ENCODE measurements at regions not wholly inside any gene's neighbourhood (a gene's known extent, or its start where the extent isn't known, plus 50 kb on each side); places are given as distances from the start of the nearest gene placed in this dataset.

DNA sequence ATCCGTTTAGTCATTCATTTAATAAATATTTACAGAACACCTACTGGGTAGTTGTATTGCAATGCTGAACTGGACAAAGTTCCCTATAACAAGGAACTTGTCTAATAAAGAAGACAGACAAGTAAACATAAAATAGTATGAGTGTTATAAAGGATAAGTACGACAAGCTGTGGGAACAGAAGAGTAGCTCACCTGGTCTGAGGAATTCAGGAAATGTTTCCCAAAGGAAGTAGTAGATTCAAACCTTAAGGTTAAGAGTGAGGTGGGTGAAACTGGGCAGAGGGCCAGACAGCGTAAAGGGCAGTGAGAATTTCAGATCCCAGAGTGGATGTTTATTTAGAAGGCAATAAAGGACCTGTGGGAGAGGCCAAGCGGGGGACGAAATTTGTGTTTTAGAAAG lies 72.3 kb upstream of the CD2AP start:
- TF ChIP-seq MAX (IDR thresholded peaks at IDR 0.05) (no peak), EGR1 (IDR thresholded peaks at IDR 0.05) (no peak), CREB1 (IDR thresholded peaks at IDR 0.05; ENCODE audit: low read depth) (no peak), TEAD4 (IDR thresholded peaks at IDR 0.05) (no peak), ZBTB7A (IDR thresholded peaks at IDR 0.05; ENCODE audit: low read depth) (no peak), EP300 (IDR thresholded peaks at IDR 0.05; ENCODE audit: borderline replicate concordance) (no peak), TAF1 (IDR thresholded peaks at IDR 0.05; ENCODE audit: low read depth) (no peak), RAD21 (IDR thresholded peaks at IDR 0.05; ENCODE audit: low read depth) (no peak), YY1 (IDR thresholded peaks at IDR 0.05; ENCODE audit: low read depth) (no peak), NFIC (IDR thresholded peaks at IDR 0.05) (no peak), CEBPB (IDR thresholded peaks at IDR 0.05) (no peak)
- TF ChIP-seq, protein P1, sequence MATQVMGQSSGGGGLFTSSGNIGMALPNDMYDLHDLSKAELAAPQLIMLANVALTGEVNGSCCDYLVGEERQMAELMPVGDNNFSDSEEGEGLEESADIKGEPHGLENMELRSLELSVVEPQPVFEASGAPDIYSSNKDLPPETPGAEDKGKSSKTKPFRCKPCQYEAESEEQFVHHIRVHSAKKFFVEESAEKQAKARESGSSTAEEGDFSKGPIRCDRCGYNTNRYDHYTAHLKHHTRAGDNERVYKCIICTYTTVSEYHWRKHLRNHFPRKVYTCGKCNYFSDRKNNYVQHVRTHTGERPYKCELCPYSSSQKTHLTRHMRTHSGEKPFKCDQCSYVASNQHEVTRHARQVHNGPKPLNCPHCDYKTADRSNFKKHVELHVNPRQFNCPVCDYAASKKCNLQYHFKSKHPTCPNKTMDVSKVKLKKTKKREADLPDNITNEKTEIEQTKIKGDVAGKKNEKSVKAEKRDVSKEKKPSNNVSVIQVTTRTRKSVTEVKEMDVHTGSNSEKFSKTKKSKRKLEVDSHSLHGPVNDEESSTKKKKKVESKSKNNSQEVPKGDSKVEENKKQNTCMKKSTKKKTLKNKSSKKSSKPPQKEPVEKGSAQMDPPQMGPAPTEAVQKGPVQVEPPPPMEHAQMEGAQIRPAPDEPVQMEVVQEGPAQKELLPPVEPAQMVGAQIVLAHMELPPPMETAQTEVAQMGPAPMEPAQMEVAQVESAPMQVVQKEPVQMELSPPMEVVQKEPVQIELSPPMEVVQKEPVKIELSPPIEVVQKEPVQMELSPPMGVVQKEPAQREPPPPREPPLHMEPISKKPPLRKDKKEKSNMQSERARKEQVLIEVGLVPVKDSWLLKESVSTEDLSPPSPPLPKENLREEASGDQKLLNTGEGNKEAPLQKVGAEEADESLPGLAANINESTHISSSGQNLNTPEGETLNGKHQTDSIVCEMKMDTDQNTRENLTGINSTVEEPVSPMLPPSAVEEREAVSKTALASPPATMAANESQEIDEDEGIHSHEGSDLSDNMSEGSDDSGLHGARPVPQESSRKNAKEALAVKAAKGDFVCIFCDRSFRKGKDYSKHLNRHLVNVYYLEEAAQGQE (IDR thresholded peaks at IDR 0.05; ENCODE audit: low read depth), result no peak
- TF ChIP-seq, protein P2, sequence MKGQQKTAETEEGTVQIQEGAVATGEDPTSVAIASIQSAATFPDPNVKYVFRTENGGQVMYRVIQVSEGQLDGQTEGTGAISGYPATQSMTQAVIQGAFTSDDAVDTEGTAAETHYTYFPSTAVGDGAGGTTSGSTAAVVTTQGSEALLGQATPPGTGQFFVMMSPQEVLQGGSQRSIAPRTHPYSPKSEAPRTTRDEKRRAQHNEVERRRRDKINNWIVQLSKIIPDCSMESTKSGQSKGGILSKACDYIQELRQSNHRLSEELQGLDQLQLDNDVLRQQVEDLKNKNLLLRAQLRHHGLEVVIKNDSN (IDR thresholded peaks at IDR 0.05), result no peak
